Right kidney (tissue), 1 donor: ENCODE measurements at regions not wholly inside any gene's neighbourhood (a gene's known extent, or its start where the extent isn't known, plus 50 kb on each side); places are given as distances from the start of the nearest gene placed in this dataset.

ENCODE experiments used
- DNase-seq: peaks from one replicate; pipeline ENCODE4 v3.0.0-alpha.2; 2016

- DNase-seq: no peak
Observed at GRCh38 chr5:74143721-74144330, 496.7 kb downstream of the ENC1 start.

GRCh38 chr5:74143151-74143550 is 497.4 kb downstream of the ENC1 start:
- no peak for DNase-seq

- DNase-seq: no peak
Observed at GRCh38 chr5:74141053-74141452, 499.5 kb downstream of the ENC1 start.

GRCh38 chr5:74140409-74140808 is 500.1 kb downstream of the ENC1 start:
- no peak for DNase-seq

- no peak for DNase-seq
Observed at GRCh38 chr5:74139589-74139988, 500.9 kb downstream of the ENC1 start.

GRCh38 chr5:74138721-74139120 is 501.8 kb downstream of the ENC1 start:
- no peak for DNase-seq

- DNase-seq: no peak
Observed at GRCh38 chr5:74136276-74136825, 504.2 kb downstream of the ENC1 start.

- no peak for DNase-seq
Observed at GRCh38 chr5:74135033-74135432, 505.5 kb downstream of the ENC1 start.

GRCh38 chr5:74132485-74132884 is 506.5 kb downstream of the ARHGEF28 start:
- no peak for DNase-seq

- no peak for DNase-seq
Observed at GRCh38 chr5:74131250-74131649, 505.3 kb downstream of the ARHGEF28 start.

GRCh38 chr5:74130155-74130897 is 504.3 kb downstream of the ARHGEF28 start:
- no peak for DNase-seq

- DNase-seq: no peak
Observed at GRCh38 chr5:74127381-74128320, 501.7 kb downstream of the ARHGEF28 start.

GRCh38 chr5:74126294-74126693 is 500.3 kb downstream of the ARHGEF28 start:
- no peak for DNase-seq

- no peak for DNase-seq
Observed at GRCh38 chr5:74124826-74125225, 498.8 kb downstream of the ARHGEF28 start.

- DNase-seq: no peak
Observed at GRCh38 chr5:74123929-74124328, 497.9 kb downstream of the ARHGEF28 start.

GRCh38 chr5:74122979-74123590 is 497.1 kb downstream of the ARHGEF28 start:
- DNase-seq: no peak

GRCh38 chr5:74122175-74122574 is 496.2 kb downstream of the ARHGEF28 start:
- no peak for DNase-seq

- no peak for DNase-seq
Observed at GRCh38 chr5:74120585-74120984, 494.6 kb downstream of the ARHGEF28 start.

- no peak for DNase-seq
Observed at GRCh38 chr5:74118071-74118470, 492.1 kb downstream of the ARHGEF28 start.

- no peak for DNase-seq
Observed at GRCh38 chr5:74116984-74117383, 491.0 kb downstream of the ARHGEF28 start.

GRCh38 chr5:74116266-74116665 is 490.3 kb downstream of the ARHGEF28 start:
- no peak for DNase-seq

- DNase-seq: no peak
Observed at GRCh38 chr5:74113927-74114326, 487.9 kb downstream of the ARHGEF28 start.
